Loucy (cell line): ENCODE measurements at regions not wholly inside any gene's neighbourhood (a gene's known extent, or its start where the extent isn't known, plus 50 kb on each side); places are given as distances from the start of the nearest gene placed in this dataset.

Source experiments
- CTCF ChIP-seq: fragments of 200-600 bp; sonication (generic); conservative IDR thresholded peaks from 2 replicates; pipeline ENCODE4 v1.5.1; 2014; ENCODE audit warnings: mild to moderate bottlenecking, antibody characterized with exemption, low read length
- EZH2phosphoT487 ChIP-seq: fragments of 200-600 bp; IDR thresholded peaks from 2 replicates; pipeline ENCODE4 v1.6.1; 2018; ENCODE audit warnings: antibody characterized with exemption, mild to moderate bottlenecking, moderate library complexity, borderline replicate concordance

- TF ChIP-seq CTCF: no peak
- no peak for TF ChIP-seq EZH2phosphoT487
Measured at GRCh38 chr9:40914772-40915659, 213.5 kb downstream of the FOXD4L6 start.
